ENCODE measurements at regions not wholly inside any gene's neighbourhood (a gene's known extent, or its start where the extent isn't known, plus 50 kb on each side); places are given as distances from the start of the nearest gene placed in this dataset.

- no peaks in the 10 kb centered on the region for H3K27me3 ChIP-seq (ENCODE audit: insufficient read depth, low read length)
- no peak overlapping the region for H2AFZ ChIP-seq (ENCODE audit: low read length, unreplicated experiment)
- peaks cover 23% of the 10 kb centered on the region for H3K4me1 ChIP-seq (ENCODE audit: control insufficient read depth, insufficient read depth, low read length, unreplicated experiment)
- no peak overlapping the region for H3K27ac ChIP-seq (ENCODE audit: low read depth, low read length)
- H3K79me2 ChIP-seq (ENCODE audit: control insufficient read depth, insufficient read depth, low read length, unreplicated experiment) = no peaks in the 10 kb centered on the region
- no peak overlapping the region for H3K4me3 ChIP-seq (ENCODE audit: low read depth, low read length)
- no peaks in the 10 kb centered on the region for H3K36me3 ChIP-seq (ENCODE audit: insufficient read depth, low read length)
Observed at GRCh38 chr2:118683460-118683859, 164.0 kb downstream of the EN1 start.

- Histone ChIP-seq H3K4me1 (ENCODE audit: control insufficient read depth, insufficient read depth, low read length, unreplicated experiment) (peaks cover 7% of the 10 kb centered on the region), H3K27me3 (ENCODE audit: insufficient read depth, low read length) (no peaks in the 10 kb centered on the region), H3K27ac (ENCODE audit: low read depth, low read length) (no peak overlapping the region), H3K4me3 (ENCODE audit: low read depth, low read length) (no peak overlapping the region), H3K79me2 (ENCODE audit: control insufficient read depth, insufficient read depth, low read length, unreplicated experiment) (no peaks in the 10 kb centered on the region), H2AFZ (ENCODE audit: low read length, unreplicated experiment) (no peak overlapping the region), H3K36me3 (ENCODE audit: insufficient read depth, low read length) (no peaks in the 10 kb centered on the region)
Observed at GRCh38 chr2:118678985-118679384, 168.5 kb downstream of the EN1 start.

- H3K4me1 ChIP-seq (ENCODE audit: control insufficient read depth, insufficient read depth, low read length, unreplicated experiment) = peaks cover 13% of the 10 kb centered on the region
- no peaks in the 10 kb centered on the region for H3K79me2 ChIP-seq (ENCODE audit: control insufficient read depth, insufficient read depth, low read length, unreplicated experiment)
- no peak overlapping the region for H3K4me3 ChIP-seq (ENCODE audit: low read depth, low read length)
- H2AFZ ChIP-seq (ENCODE audit: low read length, unreplicated experiment) = no peak overlapping the region
- H3K27me3 ChIP-seq (ENCODE audit: insufficient read depth, low read length) = no peaks in the 10 kb centered on the region
- H3K27ac ChIP-seq (ENCODE audit: low read depth, low read length) = no peak overlapping the region
- no peaks in the 10 kb centered on the region for H3K36me3 ChIP-seq (ENCODE audit: insufficient read depth, low read length)
Observed at GRCh38 chr2:118677546-118677945, 169.9 kb downstream of the EN1 start.

- no peaks in the 10 kb centered on the region for H3K27me3 ChIP-seq (ENCODE audit: insufficient read depth, low read length)
- H3K36me3 ChIP-seq (ENCODE audit: insufficient read depth, low read length) = no peaks in the 10 kb centered on the region
- H2AFZ ChIP-seq (ENCODE audit: low read length, unreplicated experiment) = no peak overlapping the region
- H3K4me3 ChIP-seq (ENCODE audit: low read depth, low read length) = no peak overlapping the region
- H3K4me1 ChIP-seq (ENCODE audit: control insufficient read depth, insufficient read depth, low read length, unreplicated experiment) = peaks cover 33% of the 10 kb centered on the region
- no peaks in the 10 kb centered on the region for H3K79me2 ChIP-seq (ENCODE audit: control insufficient read depth, insufficient read depth, low read length, unreplicated experiment)
- H3K27ac ChIP-seq (ENCODE audit: low read depth, low read length) = no peak overlapping the region
Observed at GRCh38 chr2:118675531-118675930, 171.9 kb downstream of the EN1 start.

GRCh38 chr2:118672571-118673158, 174.8 kb downstream of the EN1 start:
- peaks cover 50% of the 10 kb centered on the region for H3K4me1 ChIP-seq (ENCODE audit: control insufficient read depth, insufficient read depth, low read length, unreplicated experiment)
- peak overlapping the region; percentile 16 for H2AFZ ChIP-seq (ENCODE audit: low read length, unreplicated experiment)
- no peaks in the 10 kb centered on the region for H3K79me2 ChIP-seq (ENCODE audit: control insufficient read depth, insufficient read depth, low read length, unreplicated experiment)
- no peak overlapping the region for H3K4me3 ChIP-seq (ENCODE audit: low read depth, low read length)
- peak overlapping the region; percentile 19; the same call in 1 of the 2 replicates for H3K27ac ChIP-seq (ENCODE audit: low read depth, low read length)
- no peaks in the 10 kb centered on the region for H3K36me3 ChIP-seq (ENCODE audit: insufficient read depth, low read length)
- no peaks in the 10 kb centered on the region for H3K27me3 ChIP-seq (ENCODE audit: insufficient read depth, low read length)

- Histone ChIP-seq H3K27me3 (ENCODE audit: insufficient read depth, low read length) (no peaks in the 10 kb centered on the region), H3K4me3 (ENCODE audit: low read depth, low read length) (no peak overlapping the region), H3K79me2 (ENCODE audit: control insufficient read depth, insufficient read depth, low read length, unreplicated experiment) (no peaks in the 10 kb centered on the region), H3K27ac (ENCODE audit: low read depth, low read length) (peak overlapping the region; percentile 8; the same call in 1 of the 2 replicates), H3K36me3 (ENCODE audit: insufficient read depth, low read length) (no peaks in the 10 kb centered on the region), H2AFZ (ENCODE audit: low read length, unreplicated experiment) (peak overlapping the region; percentile 16), H3K4me1 (ENCODE audit: control insufficient read depth, insufficient read depth, low read length, unreplicated experiment) (peaks cover 58% of the 10 kb centered on the region)
Observed at GRCh38 chr2:118671701-118672454, 175.6 kb downstream of the EN1 start.

- Histone ChIP-seq H3K79me2 (ENCODE audit: control insufficient read depth, insufficient read depth, low read length, unreplicated experiment) (no peaks in the 10 kb centered on the region), H3K36me3 (ENCODE audit: insufficient read depth, low read length) (no peaks in the 10 kb centered on the region), H3K4me1 (ENCODE audit: control insufficient read depth, insufficient read depth, low read length, unreplicated experiment) (peaks cover 58% of the 10 kb centered on the region), H2AFZ (ENCODE audit: low read length, unreplicated experiment) (peak overlapping the region; percentile 52), H3K27me3 (ENCODE audit: insufficient read depth, low read length) (no peaks in the 10 kb centered on the region), H3K4me3 (ENCODE audit: low read depth, low read length) (no peak overlapping the region), H3K27ac (ENCODE audit: low read depth, low read length) (peak overlapping the region; percentile 99)
Observed at GRCh38 chr2:118670838-118671237, 176.6 kb downstream of the EN1 start.

GRCh38 chr2:118670276-118670675, 177.2 kb downstream of the EN1 start:
- Histone ChIP-seq H3K4me3 (ENCODE audit: low read depth, low read length) (no peak overlapping the region), H3K79me2 (ENCODE audit: control insufficient read depth, insufficient read depth, low read length, unreplicated experiment) (no peaks in the 10 kb centered on the region), H3K27ac (ENCODE audit: low read depth, low read length) (peak overlapping the region; percentile 99), H2AFZ (ENCODE audit: low read length, unreplicated experiment) (peak overlapping the region; percentile 52), H3K4me1 (ENCODE audit: control insufficient read depth, insufficient read depth, low read length, unreplicated experiment) (peaks cover 58% of the 10 kb centered on the region), H3K27me3 (ENCODE audit: insufficient read depth, low read length) (no peaks in the 10 kb centered on the region), H3K36me3 (ENCODE audit: insufficient read depth, low read length) (no peaks in the 10 kb centered on the region)

- Histone ChIP-seq H2AFZ (ENCODE audit: low read length, unreplicated experiment) (peak overlapping the region; percentile 52), H3K79me2 (ENCODE audit: control insufficient read depth, insufficient read depth, low read length, unreplicated experiment) (no peaks in the 10 kb centered on the region), H3K4me3 (ENCODE audit: low read depth, low read length) (peak overlapping the region; percentile 62), H3K27ac (ENCODE audit: low read depth, low read length) (peak overlapping the region; percentile 99), H3K4me1 (ENCODE audit: control insufficient read depth, insufficient read depth, low read length, unreplicated experiment) (peaks cover 58% of the 10 kb centered on the region), H3K27me3 (ENCODE audit: insufficient read depth, low read length) (no peaks in the 10 kb centered on the region), H3K36me3 (ENCODE audit: insufficient read depth, low read length) (no peaks in the 10 kb centered on the region)
Observed at GRCh38 chr2:118669654-118670053, 177.8 kb downstream of the EN1 start.

GRCh38 chr2:118668431-118669424, 178.7 kb downstream of the EN1 start:
- Histone ChIP-seq H3K27me3 (ENCODE audit: insufficient read depth, low read length) (no peaks in the 10 kb centered on the region), H3K4me1 (ENCODE audit: control insufficient read depth, insufficient read depth, low read length, unreplicated experiment) (peaks cover 58% of the 10 kb centered on the region), H3K27ac (ENCODE audit: low read depth, low read length) (peak overlapping the region; percentile 99), H3K79me2 (ENCODE audit: control insufficient read depth, insufficient read depth, low read length, unreplicated experiment) (no peaks in the 10 kb centered on the region), H3K4me3 (ENCODE audit: low read depth, low read length) (peak overlapping the region; percentile 62), H2AFZ (ENCODE audit: low read length, unreplicated experiment) (peak overlapping the region; percentile 33), H3K36me3 (ENCODE audit: insufficient read depth, low read length) (no peaks in the 10 kb centered on the region)

All from ACC112 (cell line).